H1 (cell line): ENCODE measurements at regions not wholly inside any gene's neighbourhood (a gene's known extent, or its start where the extent isn't known, plus 50 kb on each side); places are given as distances from the start of the nearest gene placed in this dataset.

ENCODE experiments used
- ATF2 ChIP-seq: IDR thresholded peaks from 2 replicates; pipeline ENCODE4 v1.6.1; 2012; ENCODE audit warnings: low read length, inconsistent platforms
- BACH1 ChIP-seq: IDR thresholded peaks from 2 replicates; pipeline ENCODE4 v1.6.1; 2012; ENCODE audit warnings: low read length, improper control_type of control experiment
- CREB1 ChIP-seq: IDR thresholded peaks from 2 replicates; pipeline ENCODE4 v1.6.1; 2012; ENCODE audit warnings: inconsistent platforms
- CTCF ChIP-seq, 3 experiments: IDR thresholded peaks; 1 replicate in 2 of 3; 2 replicates in 1 of 3; pipeline versions ENCODE4 v1.5.1 to v1.6.1; 2011; ENCODE audit warnings: low read length in 3 of 3, mild to moderate bottlenecking in 3 of 3, inconsistent platforms in 2 of 3, low read depth in 1 of 3, moderate library complexity in 1 of 3; ENCODE audit not compliant: insufficient read depth in 1 of 3; ENCODE audit errors: control extremely low read depth in 1 of 3
- E2F6 ChIP-seq: IDR thresholded peaks from 2 replicates; pipeline ENCODE4 v1.6.1; 2012; ENCODE audit warnings: inconsistent platforms
- EGR1 ChIP-seq: IDR thresholded peaks from 2 replicates; pipeline ENCODE4 v1.6.1; 2011; ENCODE audit warnings: low read depth, low read length, borderline replicate concordance
- EZH2 ChIP-seq: fragments of 200-600 bp; sonication (generic); IDR thresholded peaks from 2 replicates; pipeline ENCODE4 v1.7.1; 2012; ENCODE audit warnings: low read depth, mild to moderate bottlenecking, moderate library complexity, low read length, inconsistent platforms; ENCODE audit not compliant: severe bottlenecking
- HDAC2 ChIP-seq, 2 experiments: fragments of 300-600 bp in 1 of 2; sonication (generic) in 1 of 2; IDR thresholded peaks; 2 replicates each; pipeline ENCODE4 v1.6.1; 2011 to 2012; ENCODE audit warnings: low read depth in 2 of 2, low read length in 2 of 2, mild to moderate bottlenecking in 2 of 2, moderate library complexity in 2 of 2, borderline replicate concordance in 1 of 2, inconsistent platforms in 1 of 2
- KDM4A ChIP-seq: IDR thresholded peaks from one replicate; pipeline ENCODE4 v1.7.1; 2012; ENCODE audit warnings: low read depth, mild to moderate bottlenecking, moderate library complexity, low read length, inconsistent platforms; ENCODE audit not compliant: severe bottlenecking
- KDM5A ChIP-seq: fragments of 200-600 bp; IDR thresholded peaks from 2 replicates; pipeline ENCODE4 v1.7.1; 2012; ENCODE audit warnings: mild to moderate bottlenecking, low read length, inconsistent platforms, mixed read lengths
- RAD21 ChIP-seq, 2 experiments: IDR thresholded peaks in 1 of 2; conservative IDR thresholded peaks in 1 of 2; 2 replicates each; pipeline ENCODE4 v1.6.1; 2011; ENCODE audit warnings: low read depth in 2 of 2, low read length in 2 of 2, improper control_type of control experiment in 1 of 2, inconsistent platforms in 1 of 2, mild to moderate bottlenecking in 1 of 2, moderate library complexity in 1 of 2
- RNF2 ChIP-seq: fragments of 200-900, 300-1000 bp; sonication (generic); IDR thresholded peaks from 2 replicates; pipeline ENCODE4 v1.7.1; 2016; ENCODE audit warnings: borderline replicate concordance, low read depth, mild to moderate bottlenecking, antibody characterized with exemption, low read length; ENCODE audit not compliant: poor library complexity, severe bottlenecking; ENCODE audit errors: missing control alignments
- SP2 ChIP-seq: IDR thresholded peaks from 2 replicates; pipeline ENCODE4 v1.6.1; 2012; ENCODE audit warnings: mild to moderate bottlenecking, low read length, inconsistent platforms
- SP4 ChIP-seq: IDR thresholded peaks from 2 replicates; pipeline ENCODE4 v1.6.1; 2012; ENCODE audit warnings: low read length, inconsistent platforms
- SUZ12 ChIP-seq: fragments of 200-600 bp; sonication (generic); IDR thresholded peaks from 2 replicates; pipeline ENCODE4 v1.6.1; 2012; ENCODE audit warnings: mild to moderate bottlenecking, inconsistent platforms, low read length, moderate library complexity, mixed read lengths
- TAF7 ChIP-seq: optimal IDR thresholded peaks from 2 replicates; pipeline ENCODE3; 2011; ENCODE audit warnings: low read depth, mild to moderate bottlenecking, inconsistent platforms, low read length, moderate library complexity, borderline replicate concordance
- TEAD4 ChIP-seq: IDR thresholded peaks from 2 replicates; pipeline ENCODE4 v1.6.1; 2012; ENCODE audit warnings: low read depth, low read length, inconsistent platforms, mixed read lengths
- TF ChIP-seq, protein P1 (sequence below): IDR thresholded peaks from 2 replicates; pipeline ENCODE4 v1.6.1; 2011; ENCODE audit warnings: low read depth, mild to moderate bottlenecking, low read length; ENCODE audit not compliant: insufficient read depth

DNA sequence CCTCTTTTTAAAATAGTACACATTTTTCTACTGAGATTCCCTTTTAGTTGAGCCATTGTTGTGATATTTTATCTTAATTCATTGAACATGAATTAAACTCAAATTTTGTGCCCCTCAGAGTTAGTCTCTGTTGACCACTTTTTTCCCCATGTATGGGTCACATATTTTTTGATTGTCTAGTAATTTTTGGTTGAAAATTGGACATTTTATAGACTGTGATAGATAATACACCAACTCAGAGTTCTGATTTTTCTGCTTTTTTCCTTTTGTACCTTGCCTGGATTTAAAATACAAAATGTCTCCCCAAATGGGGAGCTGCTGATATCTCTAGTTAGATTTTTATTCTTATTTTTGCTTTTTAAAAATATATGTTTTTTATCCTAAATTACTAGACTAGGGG, 291.8 kb upstream of the CITED2 start (continued):
- TF ChIP-seq KDM4A, result no peak
- no peak for TF ChIP-seq CTCF (IDR thresholded peaks at IDR 0.05; ENCODE audit: control extremely low read depth in 1 of 3, insufficient read depth in 1 of 3, low read depth in 1 of 3, low read length in 3 of 3)
- no peak for TF ChIP-seq ATF2
- TF ChIP-seq SUZ12, result no peak
- no peak for TF ChIP-seq RAD21 (IDR thresholded peaks at IDR 0.05 in 1 of 2, conservative IDR thresholded peaks at IDR 0.05 in 1 of 2; ENCODE audit: low read depth in 2 of 2, low read length in 2 of 2)
- TF ChIP-seq SP4, result no peak
- no peak for TF ChIP-seq SP2
- no peak for TF ChIP-seq RNF2
- TF ChIP-seq, protein P1, sequence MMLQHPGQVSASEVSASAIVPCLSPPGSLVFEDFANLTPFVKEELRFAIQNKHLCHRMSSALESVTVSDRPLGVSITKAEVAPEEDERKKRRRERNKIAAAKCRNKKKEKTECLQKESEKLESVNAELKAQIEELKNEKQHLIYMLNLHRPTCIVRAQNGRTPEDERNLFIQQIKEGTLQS, result no peak
- no peak for TF ChIP-seq CREB1
- no peak for TF ChIP-seq EZH2
- TF ChIP-seq TEAD4, result no peak
- no peak for TF ChIP-seq TAF7
- no peak for TF ChIP-seq E2F6
- TF ChIP-seq EGR1, result no peak
- no peak for TF ChIP-seq HDAC2 (IDR thresholded peaks at IDR 0.05; ENCODE audit: borderline replicate concordance in 1 of 2, low read depth in 2 of 2, low read length in 2 of 2)
- no peak for TF ChIP-seq BACH1
- TF ChIP-seq KDM5A, result no peak
